ENCODE measurements at regions not wholly inside any gene's neighbourhood (a gene's known extent, or its start where the extent isn't known, plus 50 kb on each side); places are given as distances from the start of the nearest gene placed in this dataset.

DNA sequence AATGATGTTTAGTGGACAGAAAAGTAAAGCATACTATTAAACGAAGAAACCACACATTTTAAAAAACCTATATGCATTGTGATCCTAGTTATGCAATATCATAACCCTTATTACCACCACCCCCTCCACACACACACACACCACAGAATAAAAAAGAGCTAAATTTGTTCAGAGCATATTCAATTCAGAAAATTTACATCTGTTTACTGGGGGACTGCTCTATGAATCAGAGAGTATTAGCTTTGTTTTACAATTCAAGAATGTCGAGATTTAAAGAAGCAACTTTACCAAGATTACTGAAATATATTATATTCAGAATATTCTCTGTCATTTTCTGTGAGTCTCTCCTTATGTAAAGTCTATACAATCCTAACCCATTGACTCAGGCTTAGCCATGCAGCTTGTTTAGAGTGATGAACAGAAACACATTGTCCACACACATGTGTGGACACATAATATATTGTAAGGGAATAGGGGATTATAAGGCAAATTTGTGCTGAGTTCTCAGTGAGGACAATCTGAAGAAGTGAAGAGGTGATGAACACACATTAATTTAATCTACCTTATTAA, 369.6 kb upstream of the MARCKS start:
- ChIA-PET CTCF (no interaction called here), POLR2A (no interaction called here)
- Histone ChIP-seq H3K4me1 (ENCODE audit: control insufficient read depth in 1 of 2, extremely low read depth in 1 of 2, insufficient read depth in 2 of 2, low read length in 2 of 2) (no peaks in the 10 kb centered on the region), H3K27ac (ENCODE audit: low read length) (no peak overlapping the region), H3K9me3 (no peaks in the 10 kb centered on the region), H3K36me3 (ENCODE audit: control insufficient read depth in 2 of 2, extremely low read depth in 1 of 2, insufficient read depth in 1 of 2, low read length in 1 of 2) (no peaks in the 10 kb centered on the region), H3K27me3 (replicated peaks in 1 of 2; ENCODE audit: control insufficient read depth in 2 of 2, extremely low read depth in 1 of 2, insufficient read depth in 2 of 2, low read length in 1 of 2) (no peaks in the 10 kb centered on the region), H3K4me3 (ENCODE audit: control insufficient read depth in 1 of 2, extremely low read depth in 1 of 2, low read length in 1 of 2) (no peak overlapping the region)
- DNase-seq (no peak), ATAC-seq (replicated peaks in 1 of 4) (no peak)
- Mint-ChIP-seq H3K36me3 (no peaks in the 10 kb centered on the region), H3K4me3 (no peak overlapping the region), H3K4me1 (no peaks in the 10 kb centered on the region), H3K27me3 (no peaks in the 10 kb centered on the region), H3K9me3 (no peaks in the 10 kb centered on the region), H3K27ac (no peak overlapping the region)
- no CpG with 5 or more reads among the region's 2 CpGs for WGBS (ENCODE audit: insufficient coverage)

DNA sequence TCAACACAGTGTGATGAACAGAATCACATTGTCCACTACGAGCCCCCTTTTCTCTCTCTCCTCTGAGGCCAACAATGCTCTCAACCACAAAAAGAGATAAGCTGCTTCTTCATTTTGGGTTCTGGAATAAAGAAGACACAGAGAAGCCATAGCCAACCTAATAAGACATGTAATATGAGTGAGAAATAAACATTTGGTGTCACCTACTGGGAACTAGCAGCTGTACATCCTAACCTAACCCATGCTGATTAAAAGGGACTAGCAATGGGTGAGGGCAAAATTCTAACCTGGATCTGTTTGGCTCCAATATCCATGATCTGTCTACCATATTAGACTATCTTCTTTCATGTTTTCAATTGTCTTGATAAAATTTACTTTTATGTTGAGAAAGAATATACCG, 369.1 kb upstream of the MARCKS start:
- H3K4me1 ChIP-seq (ENCODE audit: control insufficient read depth in 1 of 2, extremely low read depth in 1 of 2, insufficient read depth in 2 of 2, low read length in 2 of 2): no peaks in the 10 kb centered on the region
- no peaks in the 10 kb centered on the region for H3K4me1 Mint-ChIP-seq
- H3K4me3 ChIP-seq (ENCODE audit: control insufficient read depth in 1 of 2, extremely low read depth in 1 of 2, low read length in 1 of 2): no peak overlapping the region
- H3K27me3 ChIP-seq (replicated peaks in 1 of 2; ENCODE audit: control insufficient read depth in 2 of 2, extremely low read depth in 1 of 2, insufficient read depth in 2 of 2, low read length in 1 of 2): no peaks in the 10 kb centered on the region
- no peak overlapping the region for H3K27ac ChIP-seq (ENCODE audit: low read length)
- no peaks in the 10 kb centered on the region for H3K27me3 Mint-ChIP-seq
- WGBS (ENCODE audit: insufficient coverage): no CpG with 5 or more reads among the region's 2 CpGs
- H3K9me3 Mint-ChIP-seq: no peaks in the 10 kb centered on the region
- ChIA-PET CTCF (no interaction called here), POLR2A (no interaction called here)
- H3K36me3 ChIP-seq (ENCODE audit: control insufficient read depth in 2 of 2, extremely low read depth in 1 of 2, insufficient read depth in 1 of 2, low read length in 1 of 2): no peaks in the 10 kb centered on the region
- no peaks in the 10 kb centered on the region for H3K9me3 ChIP-seq
- no peaks in the 10 kb centered on the region for H3K36me3 Mint-ChIP-seq
- DNase-seq: no peak
- no peak overlapping the region for H3K4me3 Mint-ChIP-seq
- H3K27ac Mint-ChIP-seq: no peak overlapping the region
- no peak for ATAC-seq (replicated peaks in 1 of 4)

- ChIA-PET CTCF (interaction anchor here in 1 of 2 donors (0.6 kb wide), 1 partner anchor 223 kb away, joined by 4 read pairs; no protein-coding TSS in a partner anchor), POLR2A (no interaction called here)
- Histone ChIP-seq H3K27ac (ENCODE audit: low read length) (no peak overlapping the region), H3K27me3 (replicated peaks in 1 of 2; ENCODE audit: control insufficient read depth in 2 of 2, extremely low read depth in 1 of 2, insufficient read depth in 2 of 2, low read length in 1 of 2) (no peaks in the 10 kb centered on the region), H3K4me3 (ENCODE audit: control insufficient read depth in 1 of 2, extremely low read depth in 1 of 2, low read length in 1 of 2) (no peak overlapping the region), H3K9me3 (no peaks in the 10 kb centered on the region), H3K4me1 (ENCODE audit: control insufficient read depth in 1 of 2, extremely low read depth in 1 of 2, insufficient read depth in 2 of 2, low read length in 2 of 2) (no peaks in the 10 kb centered on the region), H3K36me3 (ENCODE audit: control insufficient read depth in 2 of 2, extremely low read depth in 1 of 2, insufficient read depth in 1 of 2, low read length in 1 of 2) (no peaks in the 10 kb centered on the region)
- Mint-ChIP-seq H3K27me3 (no peaks in the 10 kb centered on the region), H3K4me3 (no peak overlapping the region), H3K4me1 (no peaks in the 10 kb centered on the region), H3K9me3 (no peaks in the 10 kb centered on the region), H3K27ac (no peak overlapping the region), H3K36me3 (no peaks in the 10 kb centered on the region)
- ATAC-seq (replicated peaks in 1 of 4): no peak
- no peak for DNase-seq
- WGBS (ENCODE audit: insufficient coverage): 100% methylated on average over 2 of the region's 4 CpGs
Measured at GRCh38 chr6:113488812-113489685, 368.1 kb upstream of the MARCKS start.

DNA sequence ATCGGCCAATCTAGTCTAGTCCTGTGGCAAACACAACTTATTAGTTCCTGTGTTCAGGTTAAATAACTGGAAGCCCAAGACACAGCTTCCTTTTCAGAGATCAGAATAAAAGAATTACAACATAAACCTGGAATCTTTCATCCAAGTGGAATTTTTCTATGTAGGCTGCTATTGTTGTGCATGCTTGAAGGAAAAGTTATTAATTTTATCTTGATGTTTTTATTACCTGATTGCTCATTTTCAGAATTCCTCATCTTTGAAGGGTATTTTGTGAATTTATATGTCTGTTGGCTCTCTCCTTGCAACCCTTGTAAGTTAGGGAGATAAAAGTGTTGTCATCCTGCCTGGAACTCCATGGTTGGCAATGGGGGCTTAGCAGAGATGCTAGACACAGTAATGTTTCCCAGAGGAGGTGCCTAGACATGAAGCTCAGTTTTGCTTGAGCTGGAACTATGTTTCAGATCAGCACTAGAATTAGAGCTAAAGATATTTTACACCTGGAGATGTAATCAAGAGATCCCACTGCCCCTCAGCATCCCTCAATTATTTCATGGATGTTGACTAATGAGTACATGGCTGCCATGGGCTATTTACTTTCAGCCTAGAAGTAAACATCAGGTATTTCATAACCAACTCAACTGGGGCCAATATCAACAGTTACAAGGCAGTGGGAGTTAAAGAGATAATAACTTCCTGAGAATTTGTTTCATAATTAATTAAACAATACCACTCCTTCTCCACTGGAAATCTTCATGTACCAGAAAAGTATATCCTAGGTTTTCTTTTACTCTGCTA, 367.0 kb upstream of the MARCKS start:
- Mint-ChIP-seq H3K4me1 (no peaks in the 10 kb centered on the region), H3K27ac (no peak overlapping the region), H3K36me3 (no peaks in the 10 kb centered on the region), H3K4me3 (no peak overlapping the region), H3K27me3 (no peaks in the 10 kb centered on the region), H3K9me3 (no peaks in the 10 kb centered on the region)
- Histone ChIP-seq H3K9me3 (no peaks in the 10 kb centered on the region), H3K4me3 (ENCODE audit: control insufficient read depth in 1 of 2, extremely low read depth in 1 of 2, low read length in 1 of 2) (no peak overlapping the region), H3K36me3 (ENCODE audit: control insufficient read depth in 2 of 2, extremely low read depth in 1 of 2, insufficient read depth in 1 of 2, low read length in 1 of 2) (no peaks in the 10 kb centered on the region), H3K27ac (ENCODE audit: low read length) (no peak overlapping the region), H3K27me3 (replicated peaks in 1 of 2; ENCODE audit: control insufficient read depth in 2 of 2, extremely low read depth in 1 of 2, insufficient read depth in 2 of 2, low read length in 1 of 2) (no peaks in the 10 kb centered on the region), H3K4me1 (ENCODE audit: control insufficient read depth in 1 of 2, extremely low read depth in 1 of 2, insufficient read depth in 2 of 2, low read length in 2 of 2) (no peaks in the 10 kb centered on the region)
- no peak for DNase-seq
- ATAC-seq (replicated peaks in 1 of 4): no peak
- no CpG with 5 or more reads among the region's 1 CpG for WGBS (ENCODE audit: insufficient coverage)
- CTCF ChIA-PET: no interaction called here
- POLR2A ChIA-PET: no interaction called here

DNA sequence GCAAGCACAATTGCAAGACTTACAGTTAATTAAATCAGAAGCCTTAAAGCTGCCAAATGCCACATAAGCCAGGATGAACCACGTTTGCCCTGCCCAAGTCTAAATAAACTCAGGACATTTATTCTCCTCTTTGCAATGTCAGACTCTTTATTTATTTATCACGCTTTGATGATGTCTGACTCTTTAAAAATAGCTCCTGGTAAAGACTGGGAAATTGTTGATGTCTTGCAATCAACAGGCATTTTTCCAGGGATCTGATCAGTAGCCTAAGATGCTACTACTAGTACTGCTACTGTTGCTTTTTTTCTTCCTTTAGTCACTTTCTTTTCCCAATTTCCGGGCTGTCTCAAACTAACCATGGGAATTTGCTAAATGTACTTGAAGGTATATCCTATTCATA, 365.8 kb upstream of the MARCKS start:
- 0% methylated on average over 1 of the region's 3 CpGs for WGBS (ENCODE audit: insufficient coverage)
- Histone ChIP-seq H3K9me3 (no peaks in the 10 kb centered on the region), H3K4me1 (ENCODE audit: control insufficient read depth in 1 of 2, extremely low read depth in 1 of 2, insufficient read depth in 2 of 2, low read length in 2 of 2) (no peaks in the 10 kb centered on the region), H3K36me3 (ENCODE audit: control insufficient read depth in 2 of 2, extremely low read depth in 1 of 2, insufficient read depth in 1 of 2, low read length in 1 of 2) (no peaks in the 10 kb centered on the region), H3K27ac (ENCODE audit: low read length) (no peak overlapping the region), H3K4me3 (ENCODE audit: control insufficient read depth in 1 of 2, extremely low read depth in 1 of 2, low read length in 1 of 2) (no peak overlapping the region), H3K27me3 (replicated peaks in 1 of 2; ENCODE audit: control insufficient read depth in 2 of 2, extremely low read depth in 1 of 2, insufficient read depth in 2 of 2, low read length in 1 of 2) (no peaks in the 10 kb centered on the region)
- Mint-ChIP-seq H3K27me3 (no peaks in the 10 kb centered on the region), H3K4me3 (no peak overlapping the region), H3K27ac (no peak overlapping the region), H3K36me3 (no peaks in the 10 kb centered on the region), H3K4me1 (no peaks in the 10 kb centered on the region), H3K9me3 (no peaks in the 10 kb centered on the region)
- DNase-seq: no peak
- POLR2A ChIA-PET: no interaction called here
- ATAC-seq (replicated peaks in 1 of 4): no peak
- CTCF ChIA-PET: no interaction called here

DNA sequence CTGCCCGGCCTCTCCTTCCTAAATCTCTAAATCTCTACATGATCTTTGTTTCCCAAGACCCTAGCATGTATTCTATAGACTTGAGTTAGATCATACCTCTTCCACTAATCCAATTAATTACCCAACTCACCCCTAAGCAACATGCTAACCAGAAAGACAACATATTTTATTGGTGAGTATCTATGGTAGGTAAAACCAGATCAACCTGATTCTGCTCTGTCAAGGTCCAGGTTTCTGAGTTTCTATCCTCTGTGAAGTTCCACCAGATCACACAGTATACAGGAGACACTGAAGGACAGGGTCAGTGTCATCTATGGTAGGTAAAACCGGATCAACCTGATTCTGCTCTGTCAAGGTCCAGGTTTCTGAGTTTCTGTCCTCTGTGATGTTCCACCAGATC, 363.2 kb upstream of the MARCKS start:
- Histone ChIP-seq H3K36me3 (ENCODE audit: control insufficient read depth in 2 of 2, extremely low read depth in 1 of 2, insufficient read depth in 1 of 2, low read length in 1 of 2) (no peaks in the 10 kb centered on the region), H3K4me3 (ENCODE audit: control insufficient read depth in 1 of 2, extremely low read depth in 1 of 2, low read length in 1 of 2) (no peak overlapping the region), H3K9me3 (no peaks in the 10 kb centered on the region), H3K4me1 (ENCODE audit: control insufficient read depth in 1 of 2, extremely low read depth in 1 of 2, insufficient read depth in 2 of 2, low read length in 2 of 2) (no peaks in the 10 kb centered on the region), H3K27me3 (replicated peaks in 1 of 2; ENCODE audit: control insufficient read depth in 2 of 2, extremely low read depth in 1 of 2, insufficient read depth in 2 of 2, low read length in 1 of 2) (no peaks in the 10 kb centered on the region), H3K27ac (ENCODE audit: low read length) (no peak overlapping the region)
- Mint-ChIP-seq H3K4me1 (no peaks in the 10 kb centered on the region), H3K36me3 (no peaks in the 10 kb centered on the region), H3K4me3 (no peak overlapping the region), H3K27me3 (no peaks in the 10 kb centered on the region), H3K27ac (no peak overlapping the region), H3K9me3 (no peaks in the 10 kb centered on the region)
- ATAC-seq (replicated peaks in 1 of 4) (no peak), DNase-seq (no peak)
- ChIA-PET CTCF (no interaction called here), POLR2A (no interaction called here)
- WGBS (ENCODE audit: insufficient coverage): 67% methylated on average over 1 of the region's 2 CpGs
